CD8-positive, alpha-beta memory T cell (primary cell): ENCODE measurements at regions not wholly inside any gene's neighbourhood (a gene's known extent, or its start where the extent isn't known, plus 50 kb on each side); places are given as distances from the start of the nearest gene placed in this dataset.

Source experiments
- CTCF ChIA-PET: fragments of 350-600 bp; sonication (Branson Sonifier 250); formaldehyde crosslinking; loops from one replicate; lab custom pipeline; 2021; ENCODE audit warnings: antibody characterized with exemption; lab: Charles Lee
- POLR2A ChIA-PET: fragments of 350-600 bp; sonication (Branson Sonifier 250); formaldehyde crosslinking; loops from one replicate; lab custom pipeline; 2021; ENCODE audit warnings: antibody characterized with exemption; lab: Charles Lee
- DNase-seq, 5 donors: peaks; one replicate each; pipeline versions ENCODE4 v3.0.0 to v3.0.0-alpha.2; 2020 to 2022; ENCODE audit warnings: mixed read lengths in 1 of 5
- H3K27ac ChIP-seq: one replicate; pipeline ENCODE4 v1.7.0; 2013; ENCODE audit warnings: low read depth, mild to moderate bottlenecking, low read length, moderate library complexity
- H3K27me3 ChIP-seq: 2 replicates; pipeline ENCODE4 v1.7.0; 2013; ENCODE audit warnings: low read length, mild to moderate bottlenecking; ENCODE audit not compliant: insufficient read depth, poor library complexity, severe bottlenecking
- H3K36me3 ChIP-seq: 2 replicates; pipeline ENCODE4 v1.7.0; 2013; ENCODE audit warnings: mild to moderate bottlenecking, low read length, moderate library complexity; ENCODE audit not compliant: insufficient read depth
- H3K4me1 ChIP-seq: 2 replicates; pipeline ENCODE4 v1.7.0; 2013; ENCODE audit warnings: mild to moderate bottlenecking, low read length, moderate library complexity; ENCODE audit not compliant: insufficient read depth
- H3K4me3 ChIP-seq: 2 replicates; pipeline ENCODE4 v1.7.0; 2013; ENCODE audit warnings: mild to moderate bottlenecking, low read length
- H3K9me3 ChIP-seq: 2 replicates; pipeline ENCODE4 v1.7.0; 2013; ENCODE audit warnings: mild to moderate bottlenecking, low read length
- H3K27ac Mint-ChIP-seq, 8 donors: one replicate each; pipeline ENCODE4 v1.8.0; 2020 to 2021; ENCODE audit warnings: mixed read lengths in 8 of 8, mild to moderate bottlenecking in 6 of 8, inconsistent platforms in 3 of 8, moderate library complexity in 3 of 8
- H3K27me3 Mint-ChIP-seq, 2 donors: one replicate each; pipeline ENCODE4 v1.8.0; 2020 to 2021; ENCODE audit warnings: mixed read lengths in 2 of 2, mild to moderate bottlenecking in 1 of 2, moderate library complexity in 1 of 2
- H3K36me3 Mint-ChIP-seq, 3 donors: one replicate each; pipeline ENCODE4 v1.8.0; 2020 to 2021; ENCODE audit warnings: mixed read lengths in 3 of 3, inconsistent platforms in 1 of 3, mild to moderate bottlenecking in 1 of 3
- H3K4me1 Mint-ChIP-seq, 3 donors: one replicate each; pipeline ENCODE4 v1.8.0; 2020 to 2021; ENCODE audit warnings: mixed read lengths in 3 of 3, inconsistent platforms in 1 of 3, mild to moderate bottlenecking in 1 of 3
- H3K4me3 Mint-ChIP-seq, 7 donors: one replicate each; pipeline ENCODE4 v1.8.0; 2020 to 2021; ENCODE audit warnings: mixed read lengths in 7 of 7, mild to moderate bottlenecking in 6 of 7, moderate library complexity in 4 of 7, inconsistent platforms in 2 of 7
- H3K9me3 Mint-ChIP-seq, 5 donors: one replicate each; pipeline ENCODE4 v1.8.0; 2020 to 2022; ENCODE audit warnings: mixed read lengths in 5 of 5, mild to moderate bottlenecking in 3 of 5, moderate library complexity in 2 of 5, inconsistent platforms in 1 of 5

- Mint-ChIP-seq H3K27ac (no peak overlapping the region), H3K9me3 (peaks cover 0 to 22% (median 2%) of the 10 kb centered on the region in 5 donors), H3K4me3 (no peak overlapping the region), H3K36me3 (no peaks in the 10 kb centered on the region), H3K4me1 (no peaks in the 10 kb centered on the region), H3K27me3 (no peaks in the 10 kb centered on the region)
- Histone ChIP-seq H3K27ac (no peak overlapping the region), H3K4me3 (no peak overlapping the region), H3K9me3 (no peaks in the 10 kb centered on the region), H3K36me3 (no peaks in the 10 kb centered on the region), H3K27me3 (no peaks in the 10 kb centered on the region), H3K4me1 (no peaks in the 10 kb centered on the region)
- ChIA-PET POLR2A (no interaction called here), CTCF (no interaction called here)
- DNase-seq = no peak
These were observed 383.0 kb downstream of the SLITRK1 start for GRCh38 chr13:83499286-83499685.

GRCh38 chr13:83498481-83499190 lies 383.6 kb downstream of the SLITRK1 start:
- Mint-ChIP-seq H3K4me3 (no peak overlapping the region), H3K9me3 (peaks cover 0 to 22% (median 2%) of the 10 kb centered on the region in 5 donors), H3K27ac (no peak overlapping the region), H3K36me3 (no peaks in the 10 kb centered on the region), H3K27me3 (no peaks in the 10 kb centered on the region), H3K4me1 (no peaks in the 10 kb centered on the region)
- Histone ChIP-seq H3K27ac (no peak overlapping the region), H3K27me3 (no peaks in the 10 kb centered on the region), H3K36me3 (no peaks in the 10 kb centered on the region), H3K4me1 (no peaks in the 10 kb centered on the region), H3K9me3 (no peaks in the 10 kb centered on the region), H3K4me3 (no peak overlapping the region)
- CTCF ChIA-PET = no interaction called here
- POLR2A ChIA-PET = no interaction called here
- no peak for DNase-seq

- Mint-ChIP-seq H3K36me3 (no peaks in the 10 kb centered on the region), H3K4me3 (no peak overlapping the region), H3K4me1 (no peaks in the 10 kb centered on the region), H3K27me3 (no peaks in the 10 kb centered on the region), H3K9me3 (peaks cover 0 to 22% (median 2%) of the 10 kb centered on the region in 5 donors), H3K27ac (no peak overlapping the region)
- DNase-seq = no peak
- no peaks in the 10 kb centered on the region for H3K9me3 ChIP-seq
- no peak overlapping the region for H3K4me3 ChIP-seq
- no peaks in the 10 kb centered on the region for H3K36me3 ChIP-seq
- POLR2A ChIA-PET = no interaction called here
- no peaks in the 10 kb centered on the region for H3K4me1 ChIP-seq
- no peaks in the 10 kb centered on the region for H3K27me3 ChIP-seq
- no peak overlapping the region for H3K27ac ChIP-seq
- CTCF ChIA-PET = no interaction called here
These were observed 384.2 kb downstream of the SLITRK1 start for GRCh38 chr13:83498045-83498444.

GRCh38 chr13:83496501-83496900 lies 385.8 kb downstream of the SLITRK1 start:
- Mint-ChIP-seq H3K9me3 (peaks cover 0 to 14% (median 2%) of the 10 kb centered on the region in 5 donors), H3K27me3 (no peaks in the 10 kb centered on the region), H3K36me3 (no peaks in the 10 kb centered on the region), H3K27ac (no peak overlapping the region), H3K4me1 (no peaks in the 10 kb centered on the region), H3K4me3 (no peak overlapping the region)
- ChIA-PET POLR2A (no interaction called here), CTCF (no interaction called here)
- Histone ChIP-seq H3K9me3 (no peaks in the 10 kb centered on the region), H3K36me3 (no peaks in the 10 kb centered on the region), H3K4me1 (no peaks in the 10 kb centered on the region), H3K4me3 (no peak overlapping the region), H3K27me3 (no peaks in the 10 kb centered on the region), H3K27ac (no peak overlapping the region)
- DNase-seq = no peak

- H3K36me3 ChIP-seq = no peaks in the 10 kb centered on the region
- Mint-ChIP-seq H3K4me3 (no peak overlapping the region), H3K4me1 (no peaks in the 10 kb centered on the region), H3K36me3 (no peaks in the 10 kb centered on the region), H3K27me3 (no peaks in the 10 kb centered on the region), H3K27ac (no peak overlapping the region), H3K9me3 (peaks cover 0 to 24% (median 6%) of the 10 kb centered on the region in 5 donors)
- no peak overlapping the region for H3K4me3 ChIP-seq
- H3K9me3 ChIP-seq = no peaks in the 10 kb centered on the region
- no peaks in the 10 kb centered on the region for H3K27me3 ChIP-seq
- CTCF ChIA-PET = no interaction called here
- no peaks in the 10 kb centered on the region for H3K4me1 ChIP-seq
- POLR2A ChIA-PET = no interaction called here
- no peak for DNase-seq
- H3K27ac ChIP-seq = no peak overlapping the region
These were observed 397.2 kb downstream of the SLITRK1 start for GRCh38 chr13:83485101-83485500.

GRCh38 chr13:83471011-83471410 lies 411.3 kb downstream of the SLITRK1 start:
- POLR2A ChIA-PET = no interaction called here

GRCh38 chr13:83470133-83470797 lies 412.0 kb downstream of the SLITRK1 start:
- no peak for DNase-seq
- ChIA-PET CTCF (no interaction called here), POLR2A (interaction anchor here (0.6 kb wide), 1 partner anchor 35 kb away, joined by 3 read pairs; no protein-coding TSS in a partner anchor)
- Mint-ChIP-seq H3K27ac (peak overlapping the region in 1 of 8 donors; percentile 37), H3K9me3 (peaks cover 0 to 16% (median 4%) of the 10 kb centered on the region in 5 donors), H3K27me3 (peaks cover 0 to 1% of the 10 kb centered on the region in 2 donors), H3K36me3 (no peaks in the 10 kb centered on the region), H3K4me1 (no peaks in the 10 kb centered on the region), H3K4me3 (no peak overlapping the region)
- Histone ChIP-seq H3K4me1 (no peaks in the 10 kb centered on the region), H3K36me3 (no peaks in the 10 kb centered on the region), H3K27ac (no peak overlapping the region), H3K27me3 (no peaks in the 10 kb centered on the region), H3K9me3 (no peaks in the 10 kb centered on the region), H3K4me3 (no peak overlapping the region)

More at GRCh38 chr13:83471011-83471410, 411.3 kb downstream of the SLITRK1 start:
- Histone ChIP-seq H3K27me3 (no peaks in the 10 kb centered on the region), H3K4me1 (no peaks in the 10 kb centered on the region), H3K36me3 (no peaks in the 10 kb centered on the region), H3K9me3 (no peaks in the 10 kb centered on the region), H3K27ac (no peak overlapping the region), H3K4me3 (no peak overlapping the region)
- CTCF ChIA-PET = no interaction called here
- Mint-ChIP-seq H3K27ac (no peak overlapping the region), H3K4me1 (no peaks in the 10 kb centered on the region), H3K9me3 (peaks cover 0 to 16% (median 8%) of the 10 kb centered on the region in 5 donors), H3K36me3 (no peaks in the 10 kb centered on the region), H3K4me3 (no peak overlapping the region), H3K27me3 (peaks cover 0 to 1% of the 10 kb centered on the region in 2 donors)
- no peak for DNase-seq

- no peaks in the 10 kb centered on the region for H3K27me3 ChIP-seq
- Mint-ChIP-seq H3K36me3 (no peaks in the 10 kb centered on the region), H3K9me3 (peaks cover 3 to 14% (median 3%) of the 10 kb centered on the region in 5 donors), H3K27ac (no peak overlapping the region), H3K4me3 (no peak overlapping the region), H3K27me3 (peaks cover 0 to 1% of the 10 kb centered on the region in 2 donors), H3K4me1 (no peaks in the 10 kb centered on the region)
- ChIA-PET CTCF (no interaction called here), POLR2A (no interaction called here)
- no peak for DNase-seq
- H3K27ac ChIP-seq = no peak overlapping the region
- no peak overlapping the region for H3K4me3 ChIP-seq
- no peaks in the 10 kb centered on the region for H3K9me3 ChIP-seq
- H3K4me1 ChIP-seq = no peaks in the 10 kb centered on the region
- H3K36me3 ChIP-seq = no peaks in the 10 kb centered on the region
These were observed 428.6 kb downstream of the SLITRK1 start for GRCh38 chr13:83453723-83454122.
